ENCODE measurements at regions not wholly inside any gene's neighbourhood (a gene's known extent, or its start where the extent isn't known, plus 50 kb on each side); places are given as distances from the start of the nearest gene placed in this dataset.
A peak's percentile ranks its signal among the peaks of the same experiment; 100 is the strongest.

GRCh38 chr13:55410398-55411330 is 1730.1 kb upstream of the PRR20A start:
- Histone ChIP-seq H3K4me3 (ENCODE audit: low read length) (no peak overlapping the region), H3K9me3 (ENCODE audit: insufficient read depth, low read depth, low read length) (no peaks in the 10 kb centered on the region), H3K9ac (ENCODE audit: low read depth, low read length) (no peak overlapping the region), H3K27ac (ENCODE audit: low read depth, low read length) (no peak overlapping the region), H3K4me1 (ENCODE audit: insufficient read depth, low read length) (0 out of 2 replicates have a peak, but pooled peaks cover 8% of the 10 kb centered on the region), H3K27me3 (ENCODE audit: insufficient read depth, low read length) (no peaks in the 10 kb centered on the region), H3K36me3 (ENCODE audit: insufficient read depth, low read length) (no peaks in the 10 kb centered on the region)
- 70% methylated on average over 8 of the region's 8 CpGs for WGBS

GRCh38 chr13:55418095-55418494 is 1722.6 kb upstream of the PRR20A start:
- WGBS = 87% methylated on average over 2 of the region's 2 CpGs
- Histone ChIP-seq H3K4me3 (ENCODE audit: low read length) (no peak overlapping the region), H3K9ac (ENCODE audit: low read depth, low read length) (no peak overlapping the region), H3K27ac (ENCODE audit: low read depth, low read length) (no peak overlapping the region), H3K36me3 (ENCODE audit: insufficient read depth, low read length) (no peaks in the 10 kb centered on the region), H3K27me3 (ENCODE audit: insufficient read depth, low read length) (no peaks in the 10 kb centered on the region), H3K4me1 (ENCODE audit: insufficient read depth, low read length) (no peaks in the 10 kb centered on the region), H3K9me3 (ENCODE audit: insufficient read depth, low read depth, low read length) (no peaks in the 10 kb centered on the region)

- Histone ChIP-seq H3K9ac (ENCODE audit: low read depth, low read length) (no peak overlapping the region), H3K27me3 (ENCODE audit: insufficient read depth, low read length) (no peaks in the 10 kb centered on the region), H3K4me3 (ENCODE audit: low read length) (no peak overlapping the region), H3K27ac (ENCODE audit: low read depth, low read length) (no peak overlapping the region), H3K36me3 (ENCODE audit: insufficient read depth, low read length) (no peaks in the 10 kb centered on the region), H3K4me1 (ENCODE audit: insufficient read depth, low read length) (peaks cover 20% of the 10 kb centered on the region), H3K9me3 (ENCODE audit: insufficient read depth, low read depth, low read length) (no peaks in the 10 kb centered on the region)
- WGBS = 75% methylated on average over 3 of the region's 4 CpGs
Observed at GRCh38 chr13:55432814-55433213, 1707.9 kb upstream of the PRR20A start.

DNA sequence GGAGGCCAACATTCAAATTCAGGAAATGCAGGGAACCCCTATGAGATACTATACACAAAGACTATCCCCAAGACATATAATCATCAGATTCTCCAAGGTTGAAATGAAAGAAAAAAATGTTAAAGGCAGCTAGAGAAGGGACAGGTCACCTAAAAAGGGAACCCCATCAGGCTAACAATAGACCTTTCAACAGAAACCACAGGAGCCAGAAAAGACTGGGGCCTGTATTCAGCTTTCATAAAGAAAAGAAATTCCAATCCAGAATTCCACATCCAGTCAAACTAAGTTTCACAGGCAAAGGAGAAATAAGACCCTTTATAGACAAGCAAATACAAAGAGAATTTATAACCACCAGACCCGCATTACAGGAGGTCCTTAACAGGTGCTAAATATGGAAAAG is 1703.6 kb upstream of the PRR20A start:
- H3K27ac ChIP-seq (ENCODE audit: low read depth, low read length) = peak overlapping the region; percentile 72
- H3K4me1 ChIP-seq (ENCODE audit: insufficient read depth, low read length) = peaks cover 39% of the 10 kb centered on the region
- no peaks in the 10 kb centered on the region for H3K27me3 ChIP-seq (ENCODE audit: insufficient read depth, low read length)

GRCh38 chr13:55439450-55439849 is 1701.3 kb upstream of the PRR20A start:
- WGBS = 78% methylated on average over 1 of the region's 1 CpG
- Histone ChIP-seq H3K9ac (ENCODE audit: low read depth, low read length) (no peak overlapping the region), H3K4me3 (ENCODE audit: low read length) (no peak overlapping the region), H3K27ac (ENCODE audit: low read depth, low read length) (no peak overlapping the region), H3K27me3 (ENCODE audit: insufficient read depth, low read length) (no peaks in the 10 kb centered on the region), H3K36me3 (ENCODE audit: insufficient read depth, low read length) (no peaks in the 10 kb centered on the region), H3K4me1 (ENCODE audit: insufficient read depth, low read length) (peaks cover 39% of the 10 kb centered on the region), H3K9me3 (ENCODE audit: insufficient read depth, low read depth, low read length) (no peaks in the 10 kb centered on the region)

More for the DNA sequence above, 1703.6 kb upstream of the PRR20A start:
- Histone ChIP-seq H3K9ac (ENCODE audit: low read depth, low read length) (no peak overlapping the region; the same call in 1 of the 2 replicates), H3K9me3 (ENCODE audit: insufficient read depth, low read depth, low read length) (no peaks in the 10 kb centered on the region), H3K36me3 (ENCODE audit: insufficient read depth, low read length) (no peaks in the 10 kb centered on the region), H3K4me3 (ENCODE audit: low read length) (no peak overlapping the region)
- 63% methylated on average over 1 of the region's 1 CpG for WGBS

DNA sequence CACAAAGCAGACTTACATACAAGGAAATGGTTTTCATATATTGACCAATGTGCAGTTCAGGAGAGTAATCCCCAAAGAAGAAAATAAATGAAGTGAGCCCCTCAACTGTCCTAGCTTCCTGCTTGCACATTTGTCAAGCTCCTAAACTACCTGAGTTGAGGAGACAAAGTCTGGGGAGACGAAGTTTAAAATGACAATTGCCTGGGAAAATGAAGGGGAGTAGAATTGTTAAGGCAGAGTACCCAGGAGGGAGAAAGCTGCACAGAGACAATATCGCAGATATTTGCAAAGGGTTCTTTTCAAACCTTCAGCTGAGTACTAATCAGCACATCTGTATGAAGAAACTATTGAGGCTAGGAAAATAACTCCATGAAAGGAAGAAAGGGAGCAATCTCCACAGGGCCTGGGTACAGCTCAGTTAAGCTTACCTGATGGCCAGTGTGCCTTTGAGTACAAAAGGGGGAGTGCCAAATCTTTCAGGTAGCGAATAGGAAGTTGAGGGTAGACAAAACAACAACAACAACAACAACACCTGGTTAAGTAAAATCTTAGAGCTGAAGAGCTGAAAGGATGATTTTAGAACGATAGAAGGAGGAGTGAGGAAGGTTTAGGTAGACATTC is 1700.1 kb upstream of the PRR20A start:
- WGBS = 77% methylated on average over 3 of the region's 4 CpGs

GRCh38 chr13:55464222-55464621 is 1676.5 kb upstream of the PRR20A start:
- no peak overlapping the region for H3K4me3 ChIP-seq (ENCODE audit: low read length)
- 77% methylated on average over 3 of the region's 3 CpGs for WGBS
- no peaks in the 10 kb centered on the region for H3K27me3 ChIP-seq (ENCODE audit: insufficient read depth, low read length)
- H3K36me3 ChIP-seq (ENCODE audit: insufficient read depth, low read length) = no peaks in the 10 kb centered on the region
- H3K4me1 ChIP-seq (ENCODE audit: insufficient read depth, low read length) = peaks cover 6% of the 10 kb centered on the region; the same call in 1 of the 2 replicates
- no peaks in the 10 kb centered on the region for H3K9me3 ChIP-seq (ENCODE audit: insufficient read depth, low read depth, low read length)
- no peak overlapping the region for H3K27ac ChIP-seq (ENCODE audit: low read depth, low read length)
- no peak overlapping the region for H3K9ac ChIP-seq (ENCODE audit: low read depth, low read length)

More for the DNA sequence above, 1700.1 kb upstream of the PRR20A start:
- no peaks in the 10 kb centered on the region for H3K36me3 ChIP-seq (ENCODE audit: insufficient read depth, low read length)
- H3K4me3 ChIP-seq (ENCODE audit: low read length) = no peak overlapping the region
- peaks cover 39% of the 10 kb centered on the region for H3K4me1 ChIP-seq (ENCODE audit: insufficient read depth, low read length)
- no peaks in the 10 kb centered on the region for H3K9me3 ChIP-seq (ENCODE audit: insufficient read depth, low read depth, low read length)
- no peaks in the 10 kb centered on the region for H3K27me3 ChIP-seq (ENCODE audit: insufficient read depth, low read length)
- H3K27ac ChIP-seq (ENCODE audit: low read depth, low read length) = peak overlapping the region; percentile 15; the same call in 1 of the 2 replicates
- 0 out of 2 replicates have a peak overlapping the region, but pooled peaks have one; percentile 28 for H3K9ac ChIP-seq (ENCODE audit: low read depth, low read length)

GRCh38 chr13:55467476-55467875 is 1673.2 kb upstream of the PRR20A start:
- WGBS = 95% methylated on average over 2 of the region's 2 CpGs
- no peak overlapping the region for H3K9ac ChIP-seq (ENCODE audit: low read depth, low read length)
- H3K36me3 ChIP-seq (ENCODE audit: insufficient read depth, low read length) = no peaks in the 10 kb centered on the region
- H3K4me3 ChIP-seq (ENCODE audit: low read length) = no peak overlapping the region
- H3K9me3 ChIP-seq (ENCODE audit: insufficient read depth, low read depth, low read length) = no peaks in the 10 kb centered on the region
- no peak overlapping the region for H3K27ac ChIP-seq (ENCODE audit: low read depth, low read length)
- no peaks in the 10 kb centered on the region for H3K27me3 ChIP-seq (ENCODE audit: insufficient read depth, low read length)
- H3K4me1 ChIP-seq (ENCODE audit: insufficient read depth, low read length) = 0 out of 2 replicates have a peak, but pooled peaks cover under 1% of the 10 kb centered on the region

- Histone ChIP-seq H3K4me1 (ENCODE audit: insufficient read depth, low read length) (no peaks in the 10 kb centered on the region), H3K9ac (ENCODE audit: low read depth, low read length) (no peak overlapping the region), H3K27me3 (ENCODE audit: insufficient read depth, low read length) (no peaks in the 10 kb centered on the region), H3K4me3 (ENCODE audit: low read length) (no peak overlapping the region), H3K9me3 (ENCODE audit: insufficient read depth, low read depth, low read length) (no peaks in the 10 kb centered on the region), H3K36me3 (ENCODE audit: insufficient read depth, low read length) (no peaks in the 10 kb centered on the region), H3K27ac (ENCODE audit: low read depth, low read length) (no peak overlapping the region)
- WGBS = 91% methylated on average over 3 of the region's 3 CpGs
Observed at GRCh38 chr13:55483626-55484158, 1657.0 kb upstream of the PRR20A start.

GRCh38 chr13:55493297-55493696 is 1647.4 kb upstream of the PRR20A start:
- Histone ChIP-seq H3K4me3 (ENCODE audit: low read length) (no peak overlapping the region), H3K27ac (ENCODE audit: low read depth, low read length) (no peak overlapping the region), H3K9me3 (ENCODE audit: insufficient read depth, low read depth, low read length) (no peaks in the 10 kb centered on the region), H3K27me3 (ENCODE audit: insufficient read depth, low read length) (no peaks in the 10 kb centered on the region), H3K36me3 (ENCODE audit: insufficient read depth, low read length) (no peaks in the 10 kb centered on the region), H3K4me1 (ENCODE audit: insufficient read depth, low read length) (peaks cover 3% of the 10 kb centered on the region; the same call in 1 of the 2 replicates), H3K9ac (ENCODE audit: low read depth, low read length) (no peak overlapping the region)
- 87% methylated on average over 3 of the region's 3 CpGs for WGBS

- 95% methylated on average over 3 of the region's 3 CpGs for WGBS
Observed at GRCh38 chr13:55497486-55497885, 1643.2 kb upstream of the PRR20A start.

More at GRCh38 chr13:55497486-55497885, 1643.2 kb upstream of the PRR20A start:
- Histone ChIP-seq H3K4me3 (ENCODE audit: low read length) (no peak overlapping the region), H3K27me3 (ENCODE audit: insufficient read depth, low read length) (no peaks in the 10 kb centered on the region), H3K4me1 (ENCODE audit: insufficient read depth, low read length) (peaks cover 3% of the 10 kb centered on the region; the same call in 1 of the 2 replicates), H3K36me3 (ENCODE audit: insufficient read depth, low read length) (no peaks in the 10 kb centered on the region), H3K9me3 (ENCODE audit: insufficient read depth, low read depth, low read length) (no peaks in the 10 kb centered on the region), H3K27ac (ENCODE audit: low read depth, low read length) (no peak overlapping the region), H3K9ac (ENCODE audit: low read depth, low read length) (no peak overlapping the region)
